Retinal pigment epithelial cell (primary cell): ENCODE measurements at regions not wholly inside any gene's neighbourhood (a gene's known extent, or its start where the extent isn't known, plus 50 kb on each side); places are given as distances from the start of the nearest gene placed in this dataset.

Source experiments
- DNase-seq: peaks from one replicate; pipeline ENCODE4 v3.0.0-alpha.2; 2010; ENCODE audit warnings: low read depth
- H3K4me3 ChIP-seq: 2 replicates; pipeline ENCODE4 v1.5.1; 2011; ENCODE audit warnings: mild to moderate bottlenecking, low read length, control low read depth, moderate library complexity
- CTCF ChIP-seq: conservative IDR thresholded peaks from 2 replicates; pipeline ENCODE4 v1.5.1; 2011; ENCODE audit warnings: low read depth, low read length, control low read depth, inconsistent platforms

GRCh38 chr19:27580906-27581305 lies 1632.0 kb downstream of the UQCRFS1 start:
- no peak for DNase-seq
- no peak for TF ChIP-seq CTCF

More at GRCh38 chr19:27580906-27581305, 1632.0 kb downstream of the UQCRFS1 start:
- no peak overlapping the region for H3K4me3 ChIP-seq
